ENCODE measurements at regions not wholly inside any gene's neighbourhood (a gene's known extent, or its start where the extent isn't known, plus 50 kb on each side); places are given as distances from the start of the nearest gene placed in this dataset.

- no peak for DNase-seq
- no peaks in the 10 kb centered on the region for H3K4me1 Mint-ChIP-seq (ENCODE audit: low read depth, unreplicated experiment)
- no peak overlapping the region for H3K27ac Mint-ChIP-seq (ENCODE audit: unreplicated experiment)
- H3K9me3 Mint-ChIP-seq (ENCODE audit: low read depth, unreplicated experiment) = peaks cover 21% of the 10 kb centered on the region
- no peak overlapping the region for H3K4me3 Mint-ChIP-seq (ENCODE audit: low read depth, unreplicated experiment)
- no peaks in the 10 kb centered on the region for H3K27me3 Mint-ChIP-seq (ENCODE audit: unreplicated experiment)
- BruUV-seq (replicated peaks) = no TSS peak
- CTCF ChIA-PET = no interaction called here
- TF ChIP-seq CTCF (IDR thresholded peaks at IDR 0.05; ENCODE audit: unreplicated experiment) = no peak
- no peaks in the 10 kb centered on the region for H3K36me3 Mint-ChIP-seq (ENCODE audit: insufficient read depth, unreplicated experiment)
- intact Hi-C loops (cut with micrococcal nuclease; ENCODE audit: unreplicated experiment) = no loop called here
Observed at GRCh38 chr12:127885954-127886750, 380.8 kb upstream of the TMEM132C start.

DNA sequence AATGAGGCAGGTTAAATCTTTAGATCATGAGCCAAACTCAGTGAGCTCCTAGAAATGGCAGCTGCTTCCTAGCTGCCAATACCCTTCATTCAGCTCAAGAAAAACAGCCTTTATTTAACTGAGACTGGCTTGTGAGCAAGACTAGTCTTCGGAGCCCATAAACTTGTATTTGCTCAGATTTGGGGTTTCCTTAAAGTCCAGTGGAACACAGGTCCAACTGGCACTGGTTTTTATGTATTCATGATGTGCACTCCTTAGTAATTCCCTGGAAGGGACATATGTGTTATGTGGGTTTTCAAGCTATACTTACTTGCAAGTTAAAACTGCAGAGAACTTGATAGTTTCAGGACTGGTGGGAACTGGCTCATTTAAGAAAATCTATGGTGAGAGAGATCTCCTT is 380.1 kb upstream of the TMEM132C start:
- no peaks in the 10 kb centered on the region for H3K27me3 Mint-ChIP-seq (ENCODE audit: unreplicated experiment)
- DNase-seq = no peak
- H3K27ac Mint-ChIP-seq (ENCODE audit: unreplicated experiment) = no peak overlapping the region
- CTCF ChIA-PET = no interaction called here
- intact Hi-C loops (cut with micrococcal nuclease; ENCODE audit: unreplicated experiment) = no loop called here
- BruUV-seq (replicated peaks) = no TSS peak
- H3K36me3 Mint-ChIP-seq (ENCODE audit: insufficient read depth, unreplicated experiment) = no peaks in the 10 kb centered on the region
- H3K4me1 Mint-ChIP-seq (ENCODE audit: low read depth, unreplicated experiment) = no peaks in the 10 kb centered on the region
- no peak overlapping the region for H3K4me3 Mint-ChIP-seq (ENCODE audit: low read depth, unreplicated experiment)
- no peak for TF ChIP-seq CTCF (IDR thresholded peaks at IDR 0.05; ENCODE audit: unreplicated experiment)
- peaks cover 19% of the 10 kb centered on the region for H3K9me3 Mint-ChIP-seq (ENCODE audit: low read depth, unreplicated experiment)

DNA sequence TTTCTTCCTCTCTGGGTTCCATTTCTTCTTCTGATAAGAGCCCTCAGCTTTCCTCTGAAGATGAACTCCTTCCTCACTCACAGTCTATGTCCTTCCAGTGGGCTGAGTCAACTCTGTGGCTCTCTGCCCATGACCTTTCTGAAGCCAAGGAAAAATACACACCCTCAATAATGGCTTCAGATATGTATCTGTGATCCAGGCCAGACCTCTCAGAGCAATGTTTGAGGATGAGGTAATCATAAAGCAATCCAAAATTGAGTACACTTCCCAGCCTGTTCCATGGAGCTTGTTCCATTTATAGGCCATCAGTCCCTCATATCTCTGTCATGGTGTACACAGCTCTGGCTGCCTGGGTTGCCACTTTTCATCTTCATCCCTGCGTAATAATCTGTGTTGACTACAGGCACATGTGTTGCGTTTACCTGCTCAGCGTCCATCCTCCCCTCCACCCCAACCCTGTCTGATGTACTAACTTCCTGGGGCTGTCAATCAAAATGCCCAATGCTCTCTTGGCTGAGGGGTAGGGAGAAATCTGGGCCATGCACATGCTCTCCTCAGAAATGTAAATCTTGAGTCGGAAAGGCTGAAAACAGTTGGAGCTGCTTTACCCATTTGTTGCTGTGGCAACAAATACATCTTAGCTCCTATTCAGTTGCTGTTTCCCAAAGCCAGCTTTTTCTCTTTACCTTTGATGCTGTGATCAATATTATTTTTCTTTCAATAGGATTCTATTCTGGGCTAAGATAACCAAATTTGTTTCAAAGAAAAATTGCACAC is 377.8 kb upstream of the TMEM132C start:
- DNase-seq = no peak
- intact Hi-C loops (cut with micrococcal nuclease; ENCODE audit: unreplicated experiment) = no loop called here
- Mint-ChIP-seq H3K36me3 (ENCODE audit: insufficient read depth, unreplicated experiment) (no peaks in the 10 kb centered on the region), H3K27me3 (ENCODE audit: unreplicated experiment) (no peaks in the 10 kb centered on the region), H3K9me3 (ENCODE audit: low read depth, unreplicated experiment) (peaks cover 18% of the 10 kb centered on the region), H3K4me1 (ENCODE audit: low read depth, unreplicated experiment) (no peaks in the 10 kb centered on the region), H3K27ac (ENCODE audit: unreplicated experiment) (no peak overlapping the region), H3K4me3 (ENCODE audit: low read depth, unreplicated experiment) (no peak overlapping the region)
- no peak for TF ChIP-seq CTCF (IDR thresholded peaks at IDR 0.05; ENCODE audit: unreplicated experiment)
- no TSS peak for BruUV-seq (replicated peaks)
- CTCF ChIA-PET = no interaction called here

- Mint-ChIP-seq H3K9me3 (ENCODE audit: low read depth, unreplicated experiment) (peaks cover 24% of the 10 kb centered on the region), H3K4me3 (ENCODE audit: low read depth, unreplicated experiment) (no peak overlapping the region), H3K27ac (ENCODE audit: unreplicated experiment) (no peak overlapping the region), H3K36me3 (ENCODE audit: insufficient read depth, unreplicated experiment) (no peaks in the 10 kb centered on the region), H3K27me3 (ENCODE audit: unreplicated experiment) (no peaks in the 10 kb centered on the region), H3K4me1 (ENCODE audit: low read depth, unreplicated experiment) (no peaks in the 10 kb centered on the region)
- CTCF ChIA-PET = no interaction called here
- DNase-seq = no peak
- TF ChIP-seq CTCF (IDR thresholded peaks at IDR 0.05; ENCODE audit: unreplicated experiment) = no peak
- BruUV-seq (replicated peaks) = no TSS peak
- intact Hi-C loops (cut with micrococcal nuclease; ENCODE audit: unreplicated experiment) = no loop called here
Observed at GRCh38 chr12:127893895-127894609, 372.9 kb upstream of the TMEM132C start.
